ENCODE measurements at regions not wholly inside any gene's neighbourhood (a gene's known extent, or its start where the extent isn't known, plus 50 kb on each side); places are given as distances from the start of the nearest gene placed in this dataset.
"Not testable (repeated sequence)": the region's sequence is repeated elsewhere in the genome, so short reads cannot be mapped to it uniquely, and the experiment has no call there.

DNA sequence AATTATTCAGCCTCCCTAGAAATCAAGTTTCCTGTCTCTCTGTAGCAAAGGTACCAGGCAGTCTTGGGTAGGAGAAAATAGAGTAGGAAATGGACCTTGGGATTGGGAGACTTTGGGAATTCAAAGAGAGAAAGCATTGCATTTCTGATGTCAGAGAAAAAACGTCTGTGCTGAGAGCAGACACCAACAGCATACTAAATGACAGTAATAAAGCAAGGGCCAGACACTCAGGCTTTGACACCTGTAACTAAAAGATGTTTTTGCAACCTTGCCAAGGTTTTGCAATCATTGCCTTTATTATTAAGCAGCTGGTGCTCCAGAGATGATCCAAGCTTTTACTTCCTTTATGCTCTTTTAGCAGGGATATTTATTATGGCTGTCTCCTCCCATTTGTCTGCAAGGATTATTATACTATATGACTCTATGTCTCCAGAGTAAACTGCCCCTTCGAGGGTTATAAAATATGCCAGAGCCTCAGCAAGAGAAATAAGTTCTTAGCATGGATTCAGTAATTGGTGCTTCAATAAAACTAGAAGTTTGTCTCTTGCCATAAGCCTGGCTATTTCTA lies 85.2 kb upstream of the GRAMD1B start:
- TF ChIP-seq, protein P1, sequence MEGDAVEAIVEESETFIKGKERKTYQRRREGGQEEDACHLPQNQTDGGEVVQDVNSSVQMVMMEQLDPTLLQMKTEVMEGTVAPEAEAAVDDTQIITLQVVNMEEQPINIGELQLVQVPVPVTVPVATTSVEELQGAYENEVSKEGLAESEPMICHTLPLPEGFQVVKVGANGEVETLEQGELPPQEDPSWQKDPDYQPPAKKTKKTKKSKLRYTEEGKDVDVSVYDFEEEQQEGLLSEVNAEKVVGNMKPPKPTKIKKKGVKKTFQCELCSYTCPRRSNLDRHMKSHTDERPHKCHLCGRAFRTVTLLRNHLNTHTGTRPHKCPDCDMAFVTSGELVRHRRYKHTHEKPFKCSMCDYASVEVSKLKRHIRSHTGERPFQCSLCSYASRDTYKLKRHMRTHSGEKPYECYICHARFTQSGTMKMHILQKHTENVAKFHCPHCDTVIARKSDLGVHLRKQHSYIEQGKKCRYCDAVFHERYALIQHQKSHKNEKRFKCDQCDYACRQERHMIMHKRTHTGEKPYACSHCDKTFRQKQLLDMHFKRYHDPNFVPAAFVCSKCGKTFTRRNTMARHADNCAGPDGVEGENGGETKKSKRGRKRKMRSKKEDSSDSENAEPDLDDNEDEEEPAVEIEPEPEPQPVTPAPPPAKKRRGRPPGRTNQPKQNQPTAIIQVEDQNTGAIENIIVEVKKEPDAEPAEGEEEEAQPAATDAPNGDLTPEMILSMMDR (IDR thresholded peaks at IDR 0.05; ENCODE audit: low read depth, low read length), result no peak
- H3K4me3 ChIP-seq (ENCODE audit: low read depth, low read length), result no peak overlapping the region

DNA sequence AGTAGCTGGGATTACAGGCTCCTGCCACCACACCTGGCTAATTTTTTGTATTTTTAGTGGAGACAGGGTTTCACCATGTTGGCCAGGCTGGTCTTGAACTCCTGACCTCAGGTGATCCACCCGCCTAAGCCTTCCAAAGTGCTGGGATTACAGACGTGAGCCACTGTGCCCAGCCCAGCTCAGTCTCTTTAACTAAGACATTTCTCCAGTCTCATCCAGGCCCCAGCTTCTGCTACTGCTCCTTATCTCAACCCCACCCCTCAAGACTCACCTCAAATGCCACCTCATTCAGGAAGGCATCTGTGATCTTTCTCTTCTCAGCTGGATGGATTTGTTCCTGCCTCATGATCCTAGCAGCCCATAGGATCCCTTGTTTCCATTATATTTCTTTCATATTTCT lies 85.9 kb upstream of the GRAMD1B start:
- H3K4me3 ChIP-seq (ENCODE audit: low read depth, low read length), result not testable (repeated sequence)

DNA sequence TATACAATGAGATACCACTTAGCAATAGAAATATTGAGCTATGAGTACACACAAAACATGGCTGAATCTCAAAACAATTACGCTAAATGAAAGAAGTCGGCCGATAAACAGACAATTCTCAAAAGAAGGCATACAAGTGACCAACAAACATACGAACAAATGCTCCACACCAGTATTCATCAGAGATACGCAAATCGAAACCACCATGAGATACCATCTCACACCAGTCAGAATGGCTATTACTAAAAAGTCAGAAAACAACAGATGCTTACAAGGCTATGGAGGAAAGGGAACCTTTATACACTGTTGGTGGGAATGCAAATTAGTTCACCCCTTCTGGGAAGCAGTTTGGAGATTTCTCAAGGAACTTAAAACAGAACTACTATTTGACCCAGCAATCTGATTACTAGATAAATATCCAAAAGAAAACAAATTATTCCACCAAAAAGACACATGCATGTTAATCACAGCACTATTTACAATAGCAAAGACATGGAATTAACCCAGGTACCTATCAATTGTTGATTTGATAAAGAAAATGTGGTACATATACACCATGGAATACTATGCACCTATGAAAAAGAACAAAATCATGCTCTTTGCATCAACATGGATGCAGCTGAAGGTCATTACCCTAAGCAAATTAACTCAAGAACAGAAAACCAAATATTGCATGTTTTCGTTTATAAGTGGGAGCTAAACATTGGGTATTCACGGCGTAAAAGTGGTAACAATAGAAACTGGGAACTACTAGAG lies 90.9 kb upstream of the GRAMD1B start:
- TF ChIP-seq, protein P1 (IDR thresholded peaks at IDR 0.05; ENCODE audit: low read depth, low read length), result no peak
- no peak overlapping the region for H3K4me3 ChIP-seq (ENCODE audit: low read depth, low read length)

DNA sequence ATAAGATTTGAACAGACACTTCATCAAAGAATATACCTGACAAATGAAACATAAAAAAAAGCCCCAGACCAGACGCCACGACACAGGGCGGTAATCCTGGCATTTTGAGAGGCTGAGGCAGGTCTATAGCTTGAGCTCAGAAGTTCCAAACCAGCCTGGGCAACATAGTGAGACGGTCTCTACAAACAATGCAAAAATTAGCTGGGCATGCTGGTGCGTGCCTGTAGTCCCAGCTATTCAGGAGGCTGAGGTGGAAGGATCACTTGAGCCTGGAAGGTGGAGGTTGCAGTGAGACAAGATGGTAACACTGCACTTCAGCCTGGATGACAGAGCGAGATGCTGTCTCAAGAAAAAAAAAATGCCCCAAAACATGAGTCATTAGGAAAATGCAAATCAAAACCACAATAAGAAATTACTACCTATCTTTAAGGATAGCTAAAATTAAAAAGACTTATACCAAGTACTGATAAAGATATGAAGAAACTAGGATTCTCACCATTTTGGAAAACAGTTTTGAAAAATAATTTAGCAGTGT lies 91.7 kb upstream of the GRAMD1B start:
- H3K4me3 ChIP-seq (ENCODE audit: low read depth, low read length), result no peak overlapping the region
- TF ChIP-seq, protein P1 (IDR thresholded peaks at IDR 0.05; ENCODE audit: low read depth, low read length), result no peak

DNA sequence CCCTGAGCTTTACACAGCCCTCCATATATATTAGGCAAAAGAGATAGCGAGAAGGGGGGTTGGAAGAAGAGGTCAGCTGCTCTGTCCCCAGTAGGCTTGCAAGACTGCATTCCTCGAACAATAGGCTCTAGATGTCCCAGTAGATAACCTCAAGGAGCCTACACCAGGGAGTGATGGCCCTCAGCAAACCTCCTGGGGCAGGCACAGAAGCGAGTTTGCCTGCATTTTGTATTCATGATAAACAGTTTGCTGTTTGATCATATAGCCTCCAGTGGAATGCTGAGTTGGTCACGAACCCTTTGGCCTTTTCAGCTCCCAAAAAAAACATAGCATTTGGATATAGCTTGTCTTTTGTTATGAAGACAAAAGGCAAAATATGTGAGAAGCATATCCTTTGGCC lies 95.1 kb upstream of the GRAMD1B start:
- TF ChIP-seq, protein P1 (IDR thresholded peaks at IDR 0.05; ENCODE audit: low read depth, low read length), result no peak
- H3K4me3 ChIP-seq (ENCODE audit: low read depth, low read length), result no peak overlapping the region

DNA sequence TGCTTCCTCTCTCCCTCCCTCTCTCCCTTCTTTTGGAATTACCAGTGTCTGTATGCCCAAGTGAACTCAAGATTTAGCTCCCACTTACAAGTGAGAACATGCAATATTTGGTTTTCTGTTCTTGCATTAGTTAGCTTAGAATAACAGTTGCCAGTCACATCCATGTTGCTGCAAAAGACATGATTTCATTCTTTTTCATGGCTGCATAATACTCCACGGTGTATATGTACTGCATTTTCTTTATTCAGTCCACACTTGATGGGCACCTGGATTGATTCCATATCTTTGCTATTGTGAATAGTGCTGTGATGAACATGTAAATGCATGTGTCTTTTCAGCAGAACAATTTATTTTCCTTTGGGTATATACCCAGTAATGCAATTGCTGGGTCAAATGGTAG lies 97.5 kb upstream of the GRAMD1B start:
- not testable (repeated sequence) for H3K4me3 ChIP-seq (ENCODE audit: low read depth, low read length)

DNA sequence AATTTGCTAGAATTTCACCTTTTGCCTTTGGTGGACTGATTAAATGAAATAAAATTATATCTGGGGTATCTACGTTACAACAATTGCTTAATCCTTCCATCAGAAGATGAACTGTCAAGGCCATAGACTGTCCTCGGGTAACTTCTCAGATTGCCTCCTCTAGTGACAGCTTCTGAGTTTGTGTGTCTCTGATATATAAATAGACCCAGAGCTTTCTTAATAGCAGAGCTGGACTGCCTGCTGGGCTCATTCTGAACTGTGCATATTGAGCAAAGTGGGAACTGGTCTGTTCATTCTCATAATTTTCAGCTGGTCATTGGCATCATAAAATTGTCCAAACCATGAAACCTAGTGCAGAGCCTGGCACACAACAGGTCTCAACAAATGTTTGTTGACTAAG lies 99.1 kb upstream of the GRAMD1B start:
- no peak overlapping the region for H3K4me3 ChIP-seq (ENCODE audit: low read depth, low read length)
- TF ChIP-seq, protein P1 (IDR thresholded peaks at IDR 0.05; ENCODE audit: low read depth, low read length), result no peak

DNA sequence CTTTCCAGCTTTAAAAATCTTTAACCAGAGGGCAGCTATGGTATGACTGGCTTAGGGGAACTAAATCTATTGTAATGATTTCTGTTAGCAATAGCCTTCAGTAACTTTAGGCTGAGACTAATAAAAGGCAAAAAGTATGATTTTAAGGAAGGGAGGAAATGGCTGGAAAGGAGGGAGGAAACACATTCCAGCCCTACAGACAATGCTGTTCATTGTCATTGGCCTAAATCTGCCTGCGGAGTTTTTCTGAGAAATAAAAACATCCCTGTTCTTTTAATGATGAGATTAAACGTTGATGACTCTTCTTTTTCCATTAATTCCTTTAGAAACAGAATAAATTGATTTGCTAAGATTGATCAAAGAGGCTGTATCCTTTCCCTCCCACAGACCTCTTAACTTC lies 99.6 kb upstream of the GRAMD1B start:
- TF ChIP-seq, protein P1 (IDR thresholded peaks at IDR 0.05; ENCODE audit: low read depth, low read length), result no peak
- no peak overlapping the region for H3K4me3 ChIP-seq (ENCODE audit: low read depth, low read length)
